Vagina (tissue), 2 donors: ENCODE measurements at regions not wholly inside any gene's neighbourhood (a gene's known extent, or its start where the extent isn't known, plus 50 kb on each side); places are given as distances from the start of the nearest gene placed in this dataset.

Experiments used
- DNase-seq, 2 donors: peaks; one replicate each; pipeline ENCODE4 v3.0.0-alpha.2; 2017; ENCODE audit errors: extremely low spot score in 2 of 2
- H3K27ac ChIP-seq: fragments of 200-600 bp; sonication (generic); one replicate; pipeline ENCODE4 v1.5.1; 2019
- H3K27me3 ChIP-seq: fragments of 200-600 bp; sonication (generic); one replicate; pipeline ENCODE4 v1.5.1; 2019
- H3K36me3 ChIP-seq, 2 donors: fragments of 200-600 bp; sonication (generic); one replicate each; pipeline ENCODE4 v1.5.1; 2017 to 2019
- H3K4me1 ChIP-seq: fragments of 200-600 bp; sonication (generic); one replicate; pipeline ENCODE4 v1.5.1; 2019
- H3K4me3 ChIP-seq, 2 donors: fragments of 200-600 bp; sonication (generic); 1 replicate in 1 of 2; 2 replicates in 1 of 2; pipeline ENCODE4 v1.5.1; 2016 to 2019
- H3K9me3 ChIP-seq: fragments of 200-600 bp; sonication (generic); one replicate; pipeline ENCODE4 v1.5.1; 2019
- CTCF ChIP-seq, 3 experiments: fragments of 450-650 bp in 2 of 3; fragments of 200-600 bp in 1 of 3; sonication (generic) in 1 of 3; IDR thresholded peaks; one replicate each; pipeline ENCODE4 v1.5.1; 2017 to 2019; ENCODE audit warnings: antibody characterized with exemption in 3 of 3, mild to moderate bottlenecking in 2 of 3, moderate library complexity in 2 of 3
- POLR2A ChIP-seq, 2 donors: fragments of 450-650 bp; IDR thresholded peaks; one replicate each; pipeline ENCODE4 v1.6.1; 2017; ENCODE audit warnings: antibody characterized with exemption in 2 of 2, mild to moderate bottlenecking in 2 of 2, moderate library complexity in 2 of 2
- POLR2AphosphoS5 ChIP-seq, 2 donors: sonication (generic); formaldehyde crosslinking; IDR thresholded peaks; one replicate each; pipeline ENCODE4 v1.9.0; 2017; ENCODE audit warnings: antibody characterized with exemption in 2 of 2, mild to moderate bottlenecking in 2 of 2, low read depth in 1 of 2; ENCODE audit not compliant: insufficient read depth in 1 of 2
- intact Hi-C: fragments of 100-400 bp; cut with DNase I; formaldehyde crosslinking; loops from one replicate; pipeline ENCODE4 v1.15.1; 2023

GRCh38 chr14:36441283-36441682 lies 78.7 kb downstream of the NKX2-1 start:
- H3K27me3 ChIP-seq, result no peaks in the 10 kb centered on the region
- DNase-seq, result no peak
- no peak for TF ChIP-seq POLR2A (IDR thresholded peaks at IDR 0.05)
- TF ChIP-seq CTCF (IDR thresholded peaks at IDR 0.05), result no peak
- TF ChIP-seq POLR2AphosphoS5 (IDR thresholded peaks at IDR 0.05; ENCODE audit: insufficient read depth in 1 of 2, low read depth in 1 of 2), result no peak
- no peaks in the 10 kb centered on the region for H3K36me3 ChIP-seq
- no peaks in the 10 kb centered on the region for H3K9me3 ChIP-seq
- no peak overlapping the region for H3K4me3 ChIP-seq
- intact Hi-C loops, result no loop called here
- H3K27ac ChIP-seq, result no peak overlapping the region
- no peaks in the 10 kb centered on the region for H3K4me1 ChIP-seq

- DNase-seq, result no peak
- no peak for TF ChIP-seq POLR2A (IDR thresholded peaks at IDR 0.05)
- no peak for TF ChIP-seq POLR2AphosphoS5 (IDR thresholded peaks at IDR 0.05; ENCODE audit: insufficient read depth in 1 of 2, low read depth in 1 of 2)
- no peak for TF ChIP-seq CTCF (IDR thresholded peaks at IDR 0.05)
- no peaks in the 10 kb centered on the region for H3K27me3 ChIP-seq
- H3K27ac ChIP-seq, result no peak overlapping the region
- H3K4me3 ChIP-seq, result no peak overlapping the region
- H3K9me3 ChIP-seq, result no peaks in the 10 kb centered on the region
- no peaks in the 10 kb centered on the region for H3K36me3 ChIP-seq
- H3K4me1 ChIP-seq, result no peaks in the 10 kb centered on the region
- intact Hi-C loops, result no loop called here
Measured at GRCh38 chr14:36439766-36440165, 80.3 kb downstream of the NKX2-1 start.

GRCh38 chr14:36438883-36439282 lies 81.1 kb downstream of the NKX2-1 start:
- Histone ChIP-seq H3K27me3 (no peaks in the 10 kb centered on the region), H3K4me3 (no peak overlapping the region), H3K27ac (no peak overlapping the region), H3K4me1 (no peaks in the 10 kb centered on the region), H3K36me3 (no peaks in the 10 kb centered on the region), H3K9me3 (no peaks in the 10 kb centered on the region)
- intact Hi-C loops, result no loop called here
- TF ChIP-seq POLR2A (IDR thresholded peaks at IDR 0.05) (no peak), POLR2AphosphoS5 (IDR thresholded peaks at IDR 0.05; ENCODE audit: insufficient read depth in 1 of 2, low read depth in 1 of 2) (no peak), CTCF (IDR thresholded peaks at IDR 0.05) (no peak)
- no peak for DNase-seq

GRCh38 chr14:36430662-36431084 lies 89.4 kb downstream of the NKX2-1 start:
- intact Hi-C loops, result no loop called here
- Histone ChIP-seq H3K4me1 (no peaks in the 10 kb centered on the region), H3K27me3 (no peaks in the 10 kb centered on the region), H3K9me3 (no peaks in the 10 kb centered on the region), H3K4me3 (no peak overlapping the region), H3K27ac (no peak overlapping the region), H3K36me3 (no peaks in the 10 kb centered on the region)
- TF ChIP-seq POLR2AphosphoS5 (IDR thresholded peaks at IDR 0.05; ENCODE audit: insufficient read depth in 1 of 2, low read depth in 1 of 2) (no peak), CTCF (IDR thresholded peaks at IDR 0.05) (no peak), POLR2A (IDR thresholded peaks at IDR 0.05) (no peak)
- DNase-seq, result no peak

- Histone ChIP-seq H3K36me3 (no peaks in the 10 kb centered on the region), H3K27ac (no peak overlapping the region), H3K4me1 (no peaks in the 10 kb centered on the region), H3K27me3 (no peaks in the 10 kb centered on the region), H3K4me3 (no peak overlapping the region), H3K9me3 (no peaks in the 10 kb centered on the region)
- TF ChIP-seq CTCF (IDR thresholded peaks at IDR 0.05), result no peak
- TF ChIP-seq POLR2AphosphoS5 (IDR thresholded peaks at IDR 0.05; ENCODE audit: insufficient read depth in 1 of 2, low read depth in 1 of 2), result no peak
- TF ChIP-seq POLR2A (IDR thresholded peaks at IDR 0.05), result no peak
- DNase-seq, result no peak
- intact Hi-C loops, result no loop called here
Measured at GRCh38 chr14:36430169-36430568, 89.9 kb downstream of the NKX2-1 start.
